HG03571 (cell line): ENCODE measurements at regions not wholly inside any gene's neighbourhood (a gene's known extent, or its start where the extent isn't known, plus 50 kb on each side); places are given as distances from the start of the nearest gene placed in this dataset.
"Not testable (repeated sequence)": the region's sequence is repeated elsewhere in the genome, so short reads cannot be mapped to it uniquely, and the experiment has no call there.

Experiments
- ATAC-seq: cut with Tn5 transposase; IDR thresholded peaks from one replicate; pipeline ENCODE4 v1.9.1; 2021; ENCODE audit not compliant: unreplicated experiment

DNA sequence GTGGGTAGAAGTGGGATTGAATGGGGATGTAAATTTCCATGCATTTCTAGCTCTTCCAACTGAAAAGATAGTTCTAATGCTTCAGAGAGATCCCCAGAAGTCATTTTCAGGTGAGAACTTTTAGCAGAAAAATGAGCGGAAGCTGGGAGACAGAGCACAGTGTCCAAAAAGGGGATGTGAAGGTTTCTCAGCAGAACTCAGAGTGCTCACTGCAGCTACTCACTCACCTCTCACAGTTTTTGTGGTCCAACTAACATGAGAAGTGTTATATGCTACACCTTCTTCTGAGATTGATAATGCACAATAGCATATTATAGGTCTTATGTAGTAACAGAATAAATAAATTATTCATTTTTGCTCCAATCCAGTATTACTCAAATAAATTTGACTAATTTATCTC is 519.2 kb upstream of the HS3ST5 start:
- ATAC-seq: no peak

DNA sequence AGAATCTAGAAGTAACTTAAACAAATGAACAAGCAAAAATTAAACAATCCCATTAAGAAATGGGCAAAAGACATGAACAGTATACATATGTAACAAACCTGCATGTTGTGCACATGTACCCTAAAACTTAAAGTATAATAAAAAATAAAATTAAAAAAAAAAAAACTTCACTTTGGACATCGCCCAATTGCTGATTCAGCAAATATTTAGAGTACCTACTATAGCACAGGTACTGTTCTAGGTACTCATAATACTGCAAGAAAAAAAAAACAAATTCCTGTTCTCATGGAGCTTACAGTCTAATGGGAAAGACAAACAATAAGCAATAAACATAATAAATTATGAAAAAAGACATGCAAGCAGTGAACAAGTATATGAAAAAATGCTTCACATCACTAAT is 501.5 kb upstream of the HS3ST5 start:
- no peak for ATAC-seq

DNA sequence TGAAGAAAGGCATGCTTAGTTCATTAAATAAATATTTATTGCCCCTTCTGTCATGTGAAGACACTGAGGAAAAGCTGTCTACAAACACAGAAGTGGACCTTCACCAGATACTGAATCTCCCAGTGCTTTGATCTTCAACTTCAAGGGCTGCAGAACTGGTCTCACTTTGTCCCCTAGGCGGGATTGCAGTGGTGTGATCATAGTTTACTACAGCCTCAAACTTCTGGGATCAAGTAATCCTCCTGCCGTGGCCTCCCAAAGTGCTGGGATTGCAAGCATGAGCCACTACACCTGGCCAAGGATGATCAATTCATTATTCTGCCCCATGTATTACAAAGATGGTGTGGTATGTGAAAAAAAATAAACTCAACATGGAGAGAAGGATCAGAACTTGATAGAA is 496.2 kb upstream of the HS3ST5 start:
- ATAC-seq: no peak

DNA sequence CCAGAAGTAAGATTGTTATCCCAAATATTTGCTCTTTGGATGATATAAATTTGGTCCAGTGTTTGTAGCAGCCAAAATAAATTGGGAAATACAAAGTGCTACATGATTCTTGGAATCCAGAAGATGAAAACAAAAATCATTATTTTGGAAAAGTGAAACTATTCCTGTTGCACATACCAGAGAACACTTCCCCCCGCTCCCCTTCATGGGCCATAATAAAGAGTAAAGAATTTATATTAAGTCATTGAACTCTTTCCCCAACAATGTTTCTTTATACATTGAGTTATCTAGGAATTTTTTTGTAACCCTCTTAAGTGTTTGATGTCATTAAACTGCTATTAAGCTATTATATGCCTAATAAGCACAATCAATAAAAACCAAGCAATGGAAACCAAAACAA is 490.4 kb upstream of the HS3ST5 start:
- no peak for ATAC-seq

DNA sequence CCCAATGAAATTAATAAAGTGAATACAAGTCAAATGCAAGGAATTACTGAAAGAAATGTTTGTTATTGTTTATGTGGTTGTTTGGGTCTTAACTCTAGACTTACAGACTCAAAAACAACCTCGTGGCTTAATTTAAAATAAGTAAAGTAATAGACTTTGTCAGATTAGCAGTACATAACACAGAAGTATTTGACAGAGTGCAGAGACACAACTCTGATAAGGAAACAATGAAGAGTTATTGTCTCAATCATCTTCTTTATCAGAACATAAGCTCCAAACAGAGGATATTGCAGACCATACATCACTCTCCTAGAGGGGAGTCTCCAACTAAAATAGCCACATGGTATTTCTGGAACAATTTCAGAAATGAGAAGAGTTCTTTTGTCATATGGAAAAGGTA is 487.7 kb upstream of the HS3ST5 start:
- no peak for ATAC-seq

DNA sequence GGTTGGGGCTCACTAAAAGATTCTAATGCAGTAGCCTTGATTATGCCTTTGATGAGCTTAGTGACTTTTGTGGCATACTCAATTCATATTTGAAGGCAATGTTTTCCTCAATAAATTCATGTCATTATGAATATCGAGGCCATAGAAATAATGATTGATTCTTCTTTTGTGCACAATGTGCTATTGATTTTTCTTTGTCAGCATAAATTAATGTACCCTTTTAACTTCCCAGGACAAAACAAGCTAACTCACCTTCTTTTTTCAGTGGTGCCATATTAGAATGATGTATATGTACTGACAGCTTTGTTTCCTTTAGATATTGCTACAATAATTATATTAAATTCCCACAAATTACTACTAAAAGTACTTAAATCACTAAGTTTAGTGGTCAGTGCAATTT is 484.3 kb upstream of the HS3ST5 start:
- no peak for ATAC-seq

DNA sequence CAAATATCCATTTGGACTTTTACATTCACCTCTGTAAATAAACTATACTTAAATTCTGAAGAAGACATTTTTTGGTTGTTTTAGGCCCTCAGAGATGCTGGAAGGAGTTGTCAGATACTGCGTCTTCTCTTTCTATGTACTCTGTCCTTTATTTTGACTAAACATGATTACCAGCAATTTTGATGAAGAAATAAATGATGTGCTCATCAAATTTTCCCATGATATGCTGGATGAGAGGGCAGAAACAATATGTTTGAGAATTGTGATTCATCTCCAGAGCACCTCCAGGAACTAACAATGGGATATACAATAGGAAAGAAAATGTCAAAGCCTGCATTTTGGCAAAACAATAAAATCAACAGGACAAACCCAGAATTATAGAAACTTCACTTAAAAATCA is 481.6 kb upstream of the HS3ST5 start:
- no peak for ATAC-seq

DNA sequence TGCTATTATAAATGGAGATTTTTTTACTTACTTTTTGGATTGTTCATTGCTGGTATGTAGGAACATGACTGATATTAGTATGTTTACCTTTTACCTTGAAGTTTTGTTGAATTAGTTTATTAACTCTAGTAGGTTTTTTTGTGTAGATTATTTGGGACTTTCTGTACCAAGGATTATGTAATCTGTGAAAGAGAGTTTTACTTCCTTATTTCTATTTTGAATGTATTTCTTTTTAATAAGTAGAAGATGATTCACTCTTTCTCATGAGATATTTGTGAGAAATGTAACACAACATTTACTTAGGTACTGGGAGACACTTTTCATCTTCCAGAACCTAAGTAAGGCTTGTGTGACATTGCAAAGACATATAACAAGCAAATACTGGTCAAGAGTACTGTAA is 473.9 kb upstream of the HS3ST5 start:
- ATAC-seq: no peak

DNA sequence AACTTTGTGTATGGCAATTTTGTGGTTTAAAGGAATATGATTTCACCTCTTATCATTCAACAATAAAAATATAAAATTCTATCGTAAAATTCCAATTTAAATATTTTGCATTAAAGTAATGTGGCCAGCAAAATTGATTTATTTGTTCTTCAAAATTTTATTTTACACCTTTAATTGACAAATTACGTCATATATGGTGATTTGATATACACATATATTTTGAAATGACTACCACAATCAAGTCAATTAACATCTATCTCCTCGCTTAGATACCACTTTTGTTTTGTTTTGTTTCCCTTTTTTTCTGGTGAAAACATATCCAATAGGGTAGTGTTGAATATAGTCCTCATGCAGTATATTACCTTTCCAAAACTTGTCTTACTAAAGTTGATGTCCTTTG is 467.6 kb upstream of the HS3ST5 start:
- no peak for ATAC-seq

DNA sequence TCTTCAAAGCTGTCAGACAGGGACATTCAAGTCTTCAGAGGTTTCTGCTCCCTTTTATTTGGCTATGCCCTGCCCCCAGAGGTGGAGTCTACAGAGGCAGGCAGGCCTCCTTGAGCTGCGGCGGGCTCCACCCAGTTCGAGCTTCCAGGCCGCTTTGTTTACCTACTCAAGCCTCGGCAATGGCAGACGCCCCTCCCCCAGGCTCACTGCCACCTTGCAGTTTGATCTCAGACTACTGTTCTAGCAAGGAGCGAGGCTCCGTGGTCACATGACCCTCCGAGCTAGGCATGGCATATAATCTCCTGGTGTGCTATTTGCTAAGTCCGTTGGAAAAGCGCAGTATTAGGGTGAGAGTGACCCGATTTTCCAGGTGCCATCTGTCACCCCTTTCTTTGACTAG is 462.6 kb upstream of the HS3ST5 start:
- ATAC-seq: not testable (repeated sequence)

DNA sequence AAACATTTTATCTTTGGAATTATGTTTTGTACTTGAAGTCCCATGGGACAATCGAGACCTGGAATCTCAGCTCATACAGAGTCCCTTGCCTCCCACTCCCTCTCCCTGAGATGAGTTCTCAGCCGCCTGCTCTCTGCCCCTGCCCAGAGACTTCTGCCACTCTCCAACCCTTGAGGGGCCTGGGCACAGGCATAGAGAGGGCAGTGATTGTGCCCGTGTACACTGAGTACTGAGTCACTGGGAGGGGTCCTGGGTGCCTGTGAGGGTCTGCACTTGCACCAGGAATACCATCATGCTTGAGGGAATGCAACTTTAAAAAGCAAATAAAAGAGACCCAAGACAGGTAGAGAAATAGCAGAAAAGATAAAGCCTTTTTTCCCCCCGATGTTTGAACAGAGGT is 453.8 kb upstream of the HS3ST5 start:
- ATAC-seq: no peak

DNA sequence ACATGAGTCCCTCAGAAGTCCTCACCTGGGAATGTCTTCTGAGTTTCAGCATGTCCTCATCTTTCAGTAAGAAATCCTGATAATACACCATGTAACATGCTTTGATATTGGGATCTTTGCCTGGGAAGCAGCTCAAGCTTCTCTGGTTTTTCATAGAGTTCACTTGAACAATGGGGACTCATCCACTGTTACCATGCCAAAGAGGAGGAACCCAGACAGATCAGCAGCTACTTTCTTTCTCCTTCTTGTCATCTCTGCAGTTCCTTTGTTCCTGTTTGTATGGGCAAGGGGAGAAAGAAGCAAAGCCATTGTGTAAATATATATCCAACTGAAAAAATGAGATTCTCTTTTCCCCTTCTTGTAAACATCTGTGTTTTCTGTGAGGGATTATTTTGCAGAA is 450.6 kb upstream of the HS3ST5 start:
- ATAC-seq: no peak

DNA sequence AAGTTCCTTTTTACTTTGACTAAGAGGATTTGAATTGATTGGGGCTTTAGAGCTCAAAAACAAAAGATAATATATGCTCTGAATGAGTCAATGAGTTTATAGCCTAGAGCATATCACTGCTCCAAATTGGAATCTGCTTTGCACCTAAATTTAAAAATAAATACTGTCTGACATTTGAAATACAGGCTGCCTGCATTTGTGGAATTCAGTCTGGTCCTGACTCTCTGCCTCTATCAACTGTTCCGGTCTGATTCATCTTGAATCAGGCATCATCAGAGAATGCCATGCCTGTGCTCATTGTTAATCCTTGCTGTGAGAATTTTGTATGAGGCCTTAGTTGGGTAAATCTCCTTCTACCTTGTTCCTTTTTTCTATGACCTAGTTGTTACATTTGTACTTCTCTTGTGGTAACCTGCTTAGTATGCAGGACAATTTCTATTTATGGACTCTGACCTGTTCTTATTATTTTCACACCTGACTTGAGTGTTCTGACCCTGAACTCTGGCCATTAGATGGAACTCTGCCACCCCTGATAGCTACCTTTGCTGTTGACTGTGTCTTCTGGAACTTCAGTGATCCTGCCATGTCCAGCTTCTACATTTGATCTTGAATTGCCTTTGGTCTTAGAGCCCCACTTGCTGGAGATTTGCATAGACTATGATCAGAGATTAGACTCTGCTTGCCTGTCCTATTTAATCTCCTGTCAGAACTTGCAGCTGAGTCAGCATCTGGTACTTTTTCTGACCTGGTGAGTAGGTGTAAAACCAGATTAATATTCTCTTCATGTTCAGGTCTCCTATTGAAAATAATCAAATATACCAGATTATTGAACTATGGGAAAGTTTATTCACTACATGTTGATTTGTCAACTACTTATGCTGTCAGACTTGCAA is 442.7 kb upstream of the HS3ST5 start:
- no peak for ATAC-seq

DNA sequence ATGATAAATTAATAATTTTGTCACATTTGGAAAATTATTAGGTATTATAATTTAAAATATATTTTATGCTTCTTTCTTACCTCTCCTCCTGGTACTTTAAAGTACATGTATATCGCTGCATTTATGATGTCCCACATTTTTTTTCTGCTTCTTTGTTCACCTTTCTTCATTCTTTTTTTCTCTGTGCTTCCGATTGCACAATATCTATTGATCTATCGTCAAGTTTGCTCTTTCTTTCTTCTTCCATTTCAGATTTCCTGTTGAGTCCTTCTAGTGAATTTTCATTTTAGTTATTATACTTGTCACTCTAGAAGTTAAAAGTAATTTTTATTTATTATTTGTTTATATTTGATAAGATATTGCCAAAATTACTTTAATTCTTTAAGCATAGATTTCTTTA is 441.0 kb upstream of the HS3ST5 start:
- no peak for ATAC-seq

DNA sequence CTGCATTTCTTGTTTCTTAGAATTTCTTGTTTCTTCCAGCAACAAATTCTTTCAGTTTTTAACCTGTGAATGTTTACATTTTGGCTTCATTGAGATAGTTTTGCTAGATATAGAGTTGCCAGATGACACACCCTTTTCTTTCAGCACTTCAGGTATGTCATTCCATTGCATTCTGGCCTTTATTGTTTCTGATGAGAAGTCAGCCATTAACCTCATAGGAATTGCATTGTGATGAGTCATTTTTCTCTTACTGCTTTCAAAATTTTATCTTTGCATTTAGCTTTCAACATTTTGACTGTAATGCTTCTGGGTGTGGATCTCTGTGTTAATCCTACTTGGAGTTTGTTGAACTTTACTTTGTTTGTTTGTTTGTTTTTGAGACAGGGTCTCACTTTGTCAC is 440.3 kb upstream of the HS3ST5 start:
- no peak for ATAC-seq

DNA sequence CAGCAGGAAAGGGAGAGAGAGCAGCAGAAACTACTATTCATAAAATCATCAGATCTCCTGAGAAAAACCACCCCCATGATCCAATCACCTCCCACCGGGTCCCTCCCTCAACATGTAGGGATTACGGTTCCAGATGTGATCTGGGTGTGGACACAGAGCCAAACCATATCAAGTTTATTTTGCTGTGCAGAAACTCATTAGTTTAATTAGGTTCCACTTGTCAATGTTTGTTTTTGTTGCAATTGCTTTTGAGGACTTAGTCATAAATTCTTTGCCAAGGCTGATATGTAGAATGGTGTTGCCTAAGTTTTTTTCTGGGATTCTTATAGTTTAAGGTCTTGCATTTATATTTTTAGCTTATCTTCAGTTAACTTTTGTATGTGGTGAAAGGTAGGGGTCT is 422.0 kb upstream of the HS3ST5 start:
- ATAC-seq: no peak

DNA sequence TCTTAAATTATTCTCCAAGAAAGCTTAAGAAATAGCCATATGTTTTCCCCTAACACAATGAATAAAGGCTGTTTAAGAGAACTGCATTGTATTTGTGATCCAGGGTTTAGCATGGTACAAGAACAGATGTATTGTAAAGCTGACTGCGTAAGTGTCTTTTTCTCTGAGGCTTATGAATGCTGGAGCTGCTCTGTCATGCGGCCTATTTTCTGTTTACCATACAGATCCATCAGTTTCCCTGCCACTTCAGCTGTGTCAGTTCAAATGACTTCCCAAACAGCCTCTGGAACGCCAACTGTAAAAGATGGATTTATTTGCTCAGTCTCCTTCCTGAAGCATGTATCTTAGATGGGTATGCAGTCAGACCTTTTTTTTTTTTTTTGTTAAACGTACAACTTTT is 419.3 kb upstream of the HS3ST5 start:
- ATAC-seq: no peak

DNA sequence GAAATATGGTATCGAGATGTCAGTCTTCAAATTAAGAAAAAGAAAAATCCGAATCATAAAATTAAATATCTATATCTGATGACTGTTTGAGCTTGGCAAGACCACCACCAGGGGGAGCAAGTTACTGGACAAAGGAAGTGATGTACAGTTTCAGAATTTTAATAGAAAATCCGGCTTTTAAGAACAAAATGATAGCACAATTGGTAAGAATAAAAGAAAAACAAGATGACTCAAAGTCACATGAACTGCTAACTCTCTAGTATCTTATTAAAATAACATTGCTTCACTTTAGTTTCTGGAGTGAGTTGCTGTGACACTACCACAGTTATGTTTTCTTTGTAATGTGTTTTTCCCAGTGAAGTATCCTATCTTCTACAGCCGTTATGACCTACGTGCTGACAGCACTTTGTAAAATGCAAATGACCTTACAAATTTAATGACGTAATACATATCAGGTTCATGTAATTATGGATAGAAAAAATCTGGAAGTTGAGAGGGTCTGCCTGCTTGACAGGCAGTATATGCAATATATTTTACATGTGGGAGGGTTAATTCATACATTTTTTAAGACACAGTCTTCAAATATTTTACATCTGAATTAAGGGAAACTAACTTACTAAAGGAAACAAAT is 405.3 kb upstream of the HS3ST5 start:
- ATAC-seq: no peak

DNA sequence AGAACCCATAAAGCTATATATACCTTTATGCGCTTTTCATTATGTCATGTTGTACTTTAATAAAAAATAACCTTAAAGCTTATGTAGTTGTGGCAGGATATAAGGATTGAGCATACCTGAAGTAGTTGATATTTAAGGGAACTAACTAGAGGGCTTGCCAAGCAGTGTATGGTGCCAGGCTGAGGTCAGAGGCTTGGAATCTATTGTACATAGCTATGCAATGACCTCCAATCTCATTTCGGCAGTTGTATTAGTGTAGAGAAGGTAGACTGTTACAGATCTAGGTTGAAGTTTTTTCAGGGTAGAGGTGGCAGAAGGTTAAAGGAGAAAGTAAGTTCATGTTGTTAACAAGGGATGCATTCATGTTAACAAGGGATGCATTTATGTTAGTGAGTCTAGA is 397.7 kb upstream of the HS3ST5 start:
- ATAC-seq: no peak

DNA sequence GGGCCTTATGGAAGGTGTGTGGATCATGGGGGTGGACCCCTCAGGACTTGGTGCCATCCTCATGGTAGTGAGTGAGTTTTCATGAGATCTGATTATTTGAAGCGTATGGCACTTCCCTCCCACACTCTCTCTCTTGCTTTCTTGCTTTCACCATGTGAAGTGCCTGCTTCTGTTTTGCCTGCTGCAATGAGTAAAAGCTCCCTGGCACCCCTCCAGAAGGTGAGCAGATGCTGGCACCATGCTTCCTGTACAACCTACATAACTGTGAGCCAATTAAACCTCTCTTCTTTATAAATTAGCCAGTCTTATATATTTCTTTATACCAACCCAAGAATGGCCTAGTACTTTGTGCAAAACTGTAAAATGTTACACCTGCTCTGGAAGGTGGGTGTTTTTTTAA is 396.8 kb upstream of the HS3ST5 start:
- ATAC-seq: no peak

DNA sequence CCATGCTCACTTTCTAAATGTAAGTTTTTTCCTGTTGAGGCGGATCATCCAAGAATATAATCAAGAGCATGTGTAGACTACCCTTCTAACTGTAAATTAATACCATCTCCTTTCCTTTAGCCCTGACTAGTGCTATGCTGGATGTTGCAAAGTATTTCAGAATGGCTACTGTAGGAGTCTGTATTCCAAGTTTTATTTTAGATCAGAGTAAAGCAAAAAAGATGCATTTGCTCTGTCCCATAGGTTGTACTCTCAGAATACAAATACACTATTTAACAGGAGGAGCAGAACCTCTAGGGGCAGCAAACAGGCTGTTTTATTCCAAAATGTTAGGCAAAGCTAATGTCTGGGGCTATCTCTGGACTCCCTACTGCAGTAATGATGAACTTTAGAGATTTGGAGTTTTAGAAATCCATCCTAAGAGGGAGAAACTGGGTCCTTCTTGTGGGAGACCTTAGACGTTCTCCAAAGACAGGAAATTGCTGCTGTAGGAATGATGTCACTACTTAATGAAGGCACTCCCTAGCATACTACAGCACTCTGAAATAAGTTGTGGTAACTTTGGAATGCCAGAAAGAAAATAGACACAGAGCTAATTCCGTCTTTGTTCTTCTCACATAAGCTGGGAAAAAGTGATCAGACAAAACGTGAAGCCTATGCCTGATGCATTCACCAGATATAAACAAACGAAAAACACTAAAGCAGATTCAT is 392.4 kb upstream of the HS3ST5 start:
- ATAC-seq: no peak

DNA sequence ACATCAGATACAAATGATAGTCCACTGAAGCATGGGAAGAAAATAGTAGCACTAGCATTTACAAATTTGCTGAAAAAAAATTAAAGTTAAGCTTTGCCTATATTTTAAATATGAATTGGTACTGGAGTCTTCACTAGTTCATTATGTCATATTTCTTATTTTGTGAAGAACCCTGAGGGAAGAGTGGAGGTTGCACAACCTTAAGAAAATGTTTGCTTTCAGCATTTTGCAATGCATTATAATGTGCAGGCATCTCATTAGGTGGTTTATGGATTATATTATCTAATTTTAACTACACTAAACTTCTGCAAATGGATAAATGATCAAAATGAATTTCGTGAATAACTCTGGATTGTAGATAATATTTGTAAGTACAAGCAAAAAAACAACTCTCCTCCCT is 390.8 kb upstream of the HS3ST5 start:
- no peak for ATAC-seq
